K562 (cell line): ENCODE measurements at regions not wholly inside any gene's neighbourhood (a gene's known extent, or its start where the extent isn't known, plus 50 kb on each side); places are given as distances from the start of the nearest gene placed in this dataset.

Source experiments
- ATAC-seq: fragments of 200-7000 bp; cut with Tn5 transposase; 3 replicates; pipeline ENCODE4 v1.9.1; 2020; ENCODE audit warnings: moderate library complexity
- BruUV-seq: library from RNA; stranded (reverse); fragments of 400-500 nt; replicated peaks from 2 replicates; lab custom pipeline; 2021; lab: Mats Ljungman, UMichigan
- CTCF ChIA-PET: fragments of 300-600 bp; formaldehyde crosslinking; extraction: SDS; loops from one replicate; lab custom pipeline; 2021; ENCODE audit warnings: low intra/inter-chr PET ratio; lab: Yijun Ruan, JAX
- POLR2A ChIA-PET: fragments of 300-600, 350-650 bp; sonication (Branson Sonifier 250); formaldehyde crosslinking; extraction: SDS; loops from one replicate; lab custom pipeline; 2021; ENCODE audit warnings: antibody characterized with exemption, inconsistent platforms; lab: Yijun Ruan, JAX
- DNase-seq, 4 experiments: peaks; one replicate each; pipeline versions ENCODE4 v3.0.0 to v3.0.0-alpha.2; 2011 to 2018; ENCODE audit warnings: low spot score in 3 of 4, mixed read lengths in 3 of 4; ENCODE audit errors: extremely low read depth in 1 of 4
- FAIRE-seq: peaks from 2 replicates; lab custom pipeline; 2011; peaks lifted over from hg19 to GRCh38; lab: Jason Lieb, UNC
- H2AFZ ChIP-seq: 2 replicates; pipeline ENCODE4 v1.6.0; 2011; ENCODE audit warnings: low read depth, low read length, control low read depth, inconsistent platforms
- H3K27ac ChIP-seq: fragments of 200-600 bp; 3 replicates; pipeline ENCODE4 v1.8.0; 2011; ENCODE audit warnings: low read depth, mild to moderate bottlenecking, control low read depth, inconsistent platforms, low read length, moderate library complexity, mixed read lengths; ENCODE audit errors: extremely low read depth
- H3K27me3 ChIP-seq, 2 experiments: fragments of 300-600 bp in 1 of 2; 2 replicates in 1 of 2; 3 replicates in 1 of 2; pipeline versions ENCODE4 v1.6.0 to v1.8.0; 2011; ENCODE audit warnings: inconsistent platforms in 2 of 2, low read length in 2 of 2, mild to moderate bottlenecking in 1 of 2, mixed read lengths in 1 of 2, moderate library complexity in 1 of 2; ENCODE audit not compliant: control insufficient read depth in 2 of 2, insufficient read depth in 2 of 2
- H3K36me3 ChIP-seq: fragments of 300-600 bp; 3 replicates; pipeline ENCODE4 v1.8.0; 2011; ENCODE audit warnings: mild to moderate bottlenecking, low read length, inconsistent platforms; ENCODE audit not compliant: control insufficient read depth, insufficient read depth
- H3K4me1 ChIP-seq, 2 experiments: fragments of 200-600 bp in 1 of 2; replicated peaks in 1 of 2; 2 replicates in 1 of 2; 3 replicates in 1 of 2; pipeline versions ENCODE4 v1.5.1 to v1.8.0; 2011; ENCODE audit warnings: inconsistent platforms in 2 of 2, low read length in 2 of 2, mild to moderate bottlenecking in 1 of 2, mixed read lengths in 1 of 2, moderate library complexity in 1 of 2; ENCODE audit not compliant: control insufficient read depth in 2 of 2, insufficient read depth in 2 of 2
- H3K4me2 ChIP-seq: 2 replicates; pipeline ENCODE4 v1.6.1; 2011; ENCODE audit warnings: low read length, control low read depth, inconsistent platforms, mixed read lengths; ENCODE audit not compliant: insufficient read depth
- H3K4me3 ChIP-seq: fragments of 200-600 bp; sonication (generic), shearing (Covaris generic); 2 replicates; pipeline ENCODE4 v1.5.1; 2016; ENCODE audit warnings: control low read depth, inconsistent platforms
- H3K79me2 ChIP-seq: fragments of 200-600 bp; 3 replicates; pipeline ENCODE4 v1.8.0; 2011; ENCODE audit warnings: low read length, inconsistent platforms; ENCODE audit not compliant: control insufficient read depth, insufficient read depth
- H3K9ac ChIP-seq, 2 experiments: 2 replicates each; pipeline versions ENCODE4 v1.6.0 to v1.6.1; 2011; ENCODE audit warnings: low read depth in 2 of 2, low read length in 2 of 2, control low read depth in 1 of 2, inconsistent platforms in 1 of 2, mild to moderate bottlenecking in 1 of 2, mixed read lengths in 1 of 2; ENCODE audit not compliant: insufficient read depth in 1 of 2
- H3K9me1 ChIP-seq: one replicate; pipeline ENCODE4 v1.6.0; 2011; ENCODE audit warnings: inconsistent platforms, mild to moderate bottlenecking, low read length, moderate library complexity; ENCODE audit not compliant: control insufficient read depth, insufficient read depth
- H3K9me3 ChIP-seq: replicated peaks from 2 replicates; pipeline ENCODE4 v1.5.1; 2011; ENCODE audit warnings: low read depth, low read length, inconsistent platforms; ENCODE audit not compliant: control insufficient read depth, insufficient read depth
- H4K20me1 ChIP-seq: replicated peaks from 2 replicates; pipeline ENCODE4 v1.6.1; 2011; ENCODE audit warnings: low read length, inconsistent platforms, mixed read lengths; ENCODE audit not compliant: control insufficient read depth, insufficient read depth
- ARID3A ChIP-seq: IDR thresholded peaks from 2 replicates; pipeline ENCODE4 v1.6.1; 2012; ENCODE audit warnings: low read depth, low read length, improper control_type of control experiment, borderline replicate concordance
- ATF1 ChIP-seq, 2 experiments: fragments of 450-650 bp in 1 of 2; IDR thresholded peaks; 2 replicates each; pipeline ENCODE4 v1.6.1; 2016; ENCODE audit warnings: missing compliant biosample characterization in 1 of 2, missing genetic modification characterization in 1 of 2
- NCOR1 ChIP-seq: fragments of 450-650 bp; IDR thresholded peaks from 2 replicates; pipeline ENCODE4 v1.6.1; 2016; ENCODE audit warnings: mild to moderate bottlenecking, moderate library complexity
- PCBP1 ChIP-seq: fragments of 200-400 bp; formaldehyde crosslinking; IDR thresholded peaks from 2 replicates; pipeline ENCODE4 v1.6.1; 2018; ENCODE audit warnings: mild to moderate bottlenecking, low read depth, low read length; ENCODE audit not compliant: poor library complexity, severe bottlenecking
- PKNOX1 ChIP-seq: fragments of 450-650 bp; IDR thresholded peaks from 2 replicates; pipeline ENCODE4 v1.6.1; 2016
- POLR2B ChIP-seq: fragments of 450-650 bp; IDR thresholded peaks from 2 replicates; pipeline ENCODE4 v1.6.1; 2018; ENCODE audit warnings: low read depth; ENCODE audit not compliant: partially characterized antibody
- RBM22 ChIP-seq: fragments of 200-400 bp; formaldehyde crosslinking; IDR thresholded peaks from 2 replicates; pipeline ENCODE4 v1.6.1; 2018; ENCODE audit warnings: low read length, low read depth; ENCODE audit not compliant: poor library complexity, severe bottlenecking
- SFPQ ChIP-seq: fragments of 200-400 bp; formaldehyde crosslinking; IDR thresholded peaks from 2 replicates; pipeline ENCODE4 v1.6.1; 2017; ENCODE audit warnings: mild to moderate bottlenecking, low read depth, low read length, moderate library complexity
- TARDBP ChIP-seq: fragments of 450-650 bp; IDR thresholded peaks from 2 replicates; pipeline ENCODE4 v1.6.1; 2016
- ZNF785 ChIP-seq: fragments of 250-450 bp; sonication (Bioruptor Pico); IDR thresholded peaks from 2 replicates; pipeline ENCODE4 v1.4.0; 2020; ENCODE audit warnings: mild to moderate bottlenecking
- WGBS: fragments of 100-300 bp; shearing (Covaris generic); methylation state at CpG from one replicate; pipeline ENCODE4 v1.1.6; 2016; ENCODE audit warnings: low coverage, mixed read lengths; ENCODE audit not compliant: insufficient coverage; ENCODE audit errors: missing lambda C conversion rate; 5-methylcytosine and 5-hydroxymethylcytosine counted together
- in situ Hi-C: fragments of 300-500 bp; cut with MboI; formaldehyde crosslinking; loops from 4 replicates; pipeline ENCODE4 v1.15.0; 2018; ENCODE audit warnings: inconsistent platforms, mixed read lengths
- intact Hi-C: fragments of 100-400 bp; cut with micrococcal nuclease; formaldehyde crosslinking; loops from 2 replicates; pipeline ENCODE4 v1.14.2; 2022

- 0% methylated on average over 1 of the region's 1 CpG for WGBS
- no peak for TF ChIP-seq NCOR1
- no peak for TF ChIP-seq RBM22
- TF ChIP-seq PKNOX1: no peak
- no peak for TF ChIP-seq ATF1 (CRISPR knock-in tag; IDR thresholded peaks at IDR 0.05)
- TF ChIP-seq ATF1 (tag; IDR thresholded peaks at IDR 0.05): no peak
- TF ChIP-seq PCBP1: no peak
- TF ChIP-seq SFPQ: no peak
- no peak for TF ChIP-seq POLR2B
- TF ChIP-seq TARDBP: no peak
- TF ChIP-seq ARID3A: no peak
- no peak for TF ChIP-seq ZNF785 (CRISPR knock-in tag)
- Histone ChIP-seq H3K9ac (no peak overlapping the region), H3K9me1 (no peaks in the 10 kb centered on the region), H4K20me1 (no peaks in the 10 kb centered on the region), H3K27ac (no peak overlapping the region), H3K36me3 (no peaks in the 10 kb centered on the region), H3K27me3 (peaks cover 0 to 6% of the 10 kb centered on the region in 2 experiments; a peak in 3 of 5 replicates), H3K9me3 (no peaks in the 10 kb centered on the region), H3K4me3 (no peak overlapping the region), H3K4me1 (no peaks in the 10 kb centered on the region), H2AFZ (no peak overlapping the region), H3K4me2 (no peak overlapping the region), H3K79me2 (no peaks in the 10 kb centered on the region)
- no peak for DNase-seq
- FAIRE-seq: no peak
- ChIA-PET CTCF (interaction anchor here (0.7 kb wide), 1 partner anchor 266 kb away, joined by 4 read pairs; no protein-coding TSS in a partner anchor), POLR2A (interaction anchor here (0.7 kb wide), 1 partner anchor 789 kb away, joined by 3 read pairs; no protein-coding TSS in a partner anchor)
- intact Hi-C loops: loop anchor here (5.0 kb wide), 1 partner anchor 650 kb away; no protein-coding TSS in a partner anchor
- no TSS peak for BruUV-seq
- no peak for ATAC-seq
- in situ Hi-C loops: no loop called here
Observed at GRCh38 chr3:153602801-153603200, 440.8 kb downstream of the RAP2B start.
